ENCODE measurements at regions not wholly inside any gene's neighbourhood (a gene's known extent, or its start where the extent isn't known, plus 50 kb on each side); places are given as distances from the start of the nearest gene placed in this dataset.

DNA sequence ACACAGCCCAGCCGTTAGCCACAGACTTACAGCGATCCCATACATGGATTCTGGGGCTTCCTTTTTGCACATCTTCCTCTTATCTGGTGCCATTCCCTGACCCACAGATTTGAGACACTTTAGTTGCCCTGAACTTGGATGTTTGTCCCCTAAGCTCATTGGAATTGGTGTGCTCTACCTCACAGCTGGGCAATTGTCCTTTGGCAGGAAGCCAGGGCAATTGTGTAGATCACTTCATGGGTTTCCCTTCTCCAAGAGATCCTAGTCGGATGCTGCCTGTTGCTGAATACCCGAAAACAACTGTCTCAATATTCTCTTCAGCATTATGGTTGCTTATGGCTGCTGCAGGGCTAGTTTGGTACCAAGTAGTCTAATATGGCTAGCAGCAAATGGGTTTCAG, 470.7 kb upstream of the MKI67 start:
- DNase-seq: no peak

GRCh38 chr10:128599030-128599429, 472.8 kb upstream of the MKI67 start:
- no peak for DNase-seq

DNA sequence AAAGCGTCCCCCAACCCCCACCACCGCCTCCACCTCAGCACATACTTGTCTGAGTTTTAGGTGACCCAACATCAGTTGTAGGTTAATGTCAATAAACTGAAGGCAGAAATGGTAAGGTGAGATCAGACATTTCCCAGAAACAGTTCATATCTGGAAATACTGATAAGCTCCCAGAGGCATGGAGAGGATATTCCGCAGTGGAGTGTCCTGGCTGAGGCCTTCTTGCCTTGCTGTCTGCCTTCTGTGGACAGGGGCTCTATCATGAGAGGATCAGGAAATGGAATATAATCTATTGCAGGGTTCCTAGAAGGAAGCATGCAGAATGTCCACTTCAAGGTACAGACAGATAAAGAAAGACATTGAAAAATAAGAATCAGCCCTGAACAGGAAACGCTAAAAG, 473.3 kb upstream of the MKI67 start:
- DNase-seq: no peak

DNA sequence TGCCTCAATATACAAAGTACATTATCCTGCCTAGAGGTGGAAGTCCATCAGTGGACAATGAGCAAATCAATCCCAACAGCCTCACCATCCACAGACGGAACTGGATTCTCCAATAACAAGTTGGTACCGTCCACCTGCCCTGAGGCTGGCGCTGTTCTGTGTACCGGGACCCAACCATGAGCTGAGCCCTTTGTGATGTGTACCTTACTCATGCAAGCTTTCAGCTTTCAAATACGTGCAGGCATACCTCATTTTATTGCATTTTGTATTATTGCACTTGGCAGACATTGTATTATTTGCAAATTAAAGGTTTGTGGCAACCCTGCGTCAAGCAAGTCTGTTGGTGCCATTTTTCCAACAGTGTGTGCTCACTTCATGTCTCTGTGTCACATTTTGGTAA, 476.0 kb upstream of the MKI67 start:
- no peak for DNase-seq

DNA sequence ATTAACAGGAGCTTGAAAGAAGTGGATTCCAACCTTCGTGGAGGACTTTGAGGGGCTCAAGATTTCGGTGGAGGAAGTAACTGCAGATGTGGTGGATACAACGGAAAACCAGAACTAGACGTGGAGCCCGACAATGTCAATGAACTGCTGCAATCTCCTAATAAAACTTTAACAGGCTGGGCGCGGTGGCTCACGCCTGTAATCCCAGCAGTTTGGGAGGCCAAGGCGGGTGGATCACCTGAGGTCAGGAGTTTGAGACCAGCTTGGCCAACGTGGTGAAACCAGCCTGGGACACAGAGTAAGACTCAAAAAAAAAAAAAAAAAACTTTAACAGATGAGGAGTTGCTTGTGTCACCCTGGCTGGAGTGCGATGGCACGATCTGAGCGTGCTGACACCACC, 477.8 kb upstream of the MKI67 start:
- DNase-seq: no peak

GRCh38 chr10:128605180-128605579, 479.0 kb upstream of the MKI67 start:
- DNase-seq: no peak

GRCh38 chr10:128606055-128606454, 479.8 kb upstream of the MKI67 start:
- DNase-seq: no peak

DNA sequence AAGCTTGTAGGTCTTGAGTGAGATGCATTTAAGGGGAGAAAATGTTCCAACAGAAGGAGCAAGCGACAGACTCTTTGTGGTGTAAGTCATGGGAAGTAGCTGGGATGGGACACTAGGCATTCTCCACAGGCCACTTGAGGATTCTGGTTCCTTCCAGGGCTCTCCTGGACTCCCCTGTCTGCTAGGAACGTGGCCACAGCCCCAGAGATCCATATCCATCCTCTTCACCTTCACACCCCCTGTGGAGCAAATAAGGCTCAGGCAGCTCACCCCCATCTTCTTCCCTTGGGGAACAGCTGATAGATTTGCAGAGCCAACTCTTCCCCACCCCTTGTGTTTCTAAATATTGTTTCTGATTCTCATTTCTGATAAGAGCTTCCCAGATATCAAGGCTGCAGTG, 482.6 kb upstream of the MKI67 start:
- DNase-seq: no peak

DNA sequence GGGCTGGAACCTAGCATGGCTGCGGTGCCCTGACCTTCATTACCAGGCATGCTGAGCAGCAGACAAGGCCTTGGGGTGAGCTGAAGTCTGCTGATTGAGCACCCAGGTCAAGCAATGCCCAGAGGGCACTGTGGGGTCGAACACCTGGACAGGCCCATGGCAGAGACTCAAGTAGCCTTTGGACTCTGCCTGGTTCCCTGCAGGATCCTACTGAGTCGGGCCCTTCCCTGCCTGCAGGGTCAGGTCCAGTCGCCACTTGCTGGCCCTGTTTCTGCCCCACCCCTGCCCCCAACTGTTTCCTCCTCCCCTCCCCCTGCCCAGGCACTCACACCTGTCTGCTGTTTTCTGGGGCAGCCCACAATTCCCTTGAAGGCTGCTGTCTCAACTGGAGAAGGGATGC, 483.2 kb upstream of the MKI67 start:
- DNase-seq: no peak

- DNase-seq: no peak
These were observed 483.9 kb upstream of the MKI67 start for GRCh38 chr10:128610113-128610512.

- DNase-seq: no peak
These were observed 486.0 kb upstream of the MKI67 start for GRCh38 chr10:128612195-128612594.

DNA sequence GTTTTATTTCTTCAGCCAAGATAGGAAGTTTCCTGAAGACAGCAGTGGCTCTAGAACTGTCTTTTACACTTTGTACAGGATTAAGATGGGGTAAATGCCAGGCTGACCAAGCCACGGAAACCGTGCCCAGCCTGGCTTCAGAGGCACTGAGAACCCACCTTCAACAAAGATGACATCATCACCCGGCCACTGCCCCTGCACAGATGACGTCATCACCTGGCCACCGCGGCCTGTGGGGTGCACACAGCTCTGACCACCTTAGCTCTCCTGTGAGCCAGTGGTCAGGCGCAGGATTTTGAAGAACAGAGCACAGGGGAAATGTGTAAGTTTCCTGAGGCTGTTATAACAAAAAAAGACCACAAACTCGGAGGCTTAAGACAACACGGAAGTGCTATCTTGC, 486.4 kb upstream of the MKI67 start:
- DNase-seq: no peak

GRCh38 chr10:128614016-128614605, 487.9 kb upstream of the MKI67 start:
- DNase-seq: no peak

GRCh38 chr10:128614802-128615553, 488.8 kb upstream of the MKI67 start:
- no peak for DNase-seq

DNA sequence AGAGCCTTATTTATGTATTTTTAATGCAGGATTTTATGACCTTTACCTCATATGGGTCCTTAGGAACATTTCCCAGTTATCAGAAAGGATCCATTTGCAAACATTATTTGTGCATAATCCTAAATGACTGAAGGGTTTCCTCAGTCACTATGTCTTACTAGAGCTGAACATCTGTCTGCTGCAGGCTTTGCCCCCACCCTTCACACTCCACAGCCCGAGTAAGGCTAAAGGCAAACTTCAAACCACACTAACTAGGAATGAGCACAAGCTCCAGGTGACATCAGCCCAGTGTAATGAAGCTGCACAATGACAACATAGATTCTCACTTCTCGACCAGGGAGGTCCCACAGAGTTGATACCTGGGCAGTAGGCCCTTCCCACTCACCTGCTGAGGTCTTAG, 491.3 kb upstream of the MKI67 start:
- DNase-seq: no peak

DNA sequence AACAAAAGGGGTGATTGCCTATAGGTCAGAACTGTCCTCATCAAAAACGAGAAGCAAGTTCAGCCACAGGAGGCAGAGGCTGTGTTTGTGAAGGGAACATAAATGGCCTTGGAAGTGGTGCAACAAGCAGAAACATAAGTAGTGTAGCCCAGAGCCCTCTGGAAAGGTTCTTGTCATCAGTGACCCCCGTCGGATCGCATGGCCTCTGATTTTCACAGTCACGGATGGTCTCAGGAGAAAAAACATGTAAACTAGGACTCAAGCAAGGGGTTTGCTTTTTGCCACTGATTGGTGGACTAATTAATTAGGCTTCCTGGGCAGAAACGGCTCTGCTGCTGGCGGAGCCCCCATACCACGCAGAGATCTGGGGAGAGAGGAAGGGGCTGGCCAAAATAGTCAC, 496.5 kb upstream of the MKI67 start:
- DNase-seq: no peak

DNA sequence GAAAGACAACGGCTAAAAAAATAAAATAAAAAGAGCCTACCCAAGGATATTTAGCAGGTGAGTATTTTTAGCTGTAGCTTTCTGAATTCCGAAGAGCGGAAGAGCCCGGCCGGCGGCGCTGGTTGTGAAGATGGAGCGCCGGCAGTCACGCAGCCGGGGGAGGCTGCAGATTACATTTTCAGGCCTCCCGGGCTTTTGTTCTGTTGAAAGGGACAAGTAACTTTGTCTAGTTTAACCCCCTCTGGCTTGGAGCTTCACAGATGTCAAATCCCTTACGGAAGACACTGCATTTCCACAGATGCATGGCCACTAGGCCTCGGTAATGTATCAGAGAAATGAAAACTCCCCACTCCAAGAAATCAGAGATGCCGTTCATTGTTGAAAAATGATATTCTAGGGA, 497.6 kb upstream of the MKI67 start:
- no peak for DNase-seq

DNA sequence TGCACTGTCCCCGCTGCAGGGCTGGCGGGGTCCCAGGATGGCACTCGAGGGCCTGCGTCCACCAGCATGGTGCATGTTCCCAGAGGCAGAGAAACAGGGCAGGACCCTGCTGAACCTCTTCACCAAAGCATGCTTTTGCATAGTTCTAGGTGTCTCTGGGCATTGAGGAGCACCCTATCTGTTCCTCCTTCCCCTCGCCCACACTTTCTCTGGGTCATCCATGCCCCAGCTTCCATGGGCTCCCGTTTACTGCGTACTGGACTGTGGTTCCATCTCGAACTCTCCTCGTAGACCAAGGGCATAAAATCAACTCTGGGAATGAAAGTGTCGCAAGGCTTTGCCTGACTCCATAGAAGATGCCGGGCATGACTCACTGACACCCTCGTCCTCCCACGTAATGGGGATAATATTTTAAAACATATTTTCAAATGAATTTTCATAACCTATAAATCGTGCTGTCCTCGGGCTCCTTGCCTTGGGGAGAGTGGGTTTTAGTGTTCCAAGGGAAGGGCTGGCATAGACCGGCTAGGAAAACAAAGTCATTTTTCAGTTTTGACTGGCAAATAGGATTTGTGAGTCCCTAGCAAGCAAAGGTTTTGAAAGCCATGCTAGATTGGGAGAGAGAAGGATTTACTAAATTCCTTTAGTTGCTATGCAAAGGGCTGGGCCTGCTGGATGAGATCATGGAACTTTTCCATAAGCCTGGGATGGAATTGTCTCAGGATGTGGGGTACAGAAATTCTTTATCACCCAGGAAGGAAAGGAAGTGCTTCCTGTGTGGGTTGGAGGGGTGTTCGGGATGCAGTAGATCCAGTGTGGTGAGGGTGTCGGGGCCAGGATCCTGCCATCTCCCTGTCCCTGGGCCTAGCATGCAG, 498.7 kb upstream of the MKI67 start:
- no peak for DNase-seq

DNA sequence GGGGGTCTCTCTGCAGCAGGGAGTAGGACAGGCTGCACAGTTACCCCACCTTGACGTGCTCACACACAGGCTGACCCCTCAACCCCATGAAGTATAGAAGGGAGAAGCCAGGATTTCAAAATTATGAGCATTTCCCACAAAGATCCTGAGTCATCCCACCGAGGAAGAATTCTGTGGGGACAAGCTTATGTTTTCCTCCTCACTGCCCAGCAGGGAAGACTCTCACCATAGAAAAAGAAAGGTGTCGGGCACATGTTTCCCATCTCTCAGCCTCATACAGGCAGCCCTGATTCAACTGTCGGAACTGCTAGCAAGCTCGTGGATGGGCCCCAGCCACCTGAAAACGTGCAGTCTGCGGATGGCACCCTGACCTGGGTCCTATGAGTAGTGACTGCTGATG, 499.7 kb upstream of the MKI67 start:
- no peak for DNase-seq

DNA sequence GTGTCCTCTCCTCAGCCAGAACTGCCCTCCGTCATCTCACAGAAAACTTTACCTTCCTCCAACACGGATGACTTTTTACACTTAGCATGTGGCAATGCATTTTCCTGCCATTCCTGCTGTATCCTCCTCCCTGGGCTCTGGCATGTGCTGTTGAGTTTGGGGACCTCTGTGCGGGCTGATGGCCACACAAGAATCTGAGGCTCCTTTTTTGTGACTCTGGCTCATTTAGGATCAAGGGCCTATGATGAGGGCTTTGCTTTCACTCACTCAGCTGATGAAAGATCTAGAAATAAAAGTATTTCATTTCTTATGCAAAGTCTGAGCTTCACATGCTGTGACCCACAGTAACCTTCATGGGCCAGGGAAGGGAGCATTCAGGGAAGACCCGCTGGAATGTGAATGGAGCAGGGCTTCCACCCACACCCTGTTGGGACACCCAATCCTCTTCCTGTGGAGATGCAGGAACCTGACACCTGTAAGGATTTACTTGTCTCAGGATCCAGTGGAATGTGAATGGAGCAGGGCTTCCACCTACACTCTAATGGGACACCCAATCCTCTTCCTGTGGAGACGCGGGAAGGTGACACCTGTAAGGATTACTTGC, 500.3 kb upstream of the MKI67 start:
- no peak for DNase-seq

GRCh38 chr10:128627811-128628210, 501.6 kb upstream of the MKI67 start:
- no peak for DNase-seq

DNA sequence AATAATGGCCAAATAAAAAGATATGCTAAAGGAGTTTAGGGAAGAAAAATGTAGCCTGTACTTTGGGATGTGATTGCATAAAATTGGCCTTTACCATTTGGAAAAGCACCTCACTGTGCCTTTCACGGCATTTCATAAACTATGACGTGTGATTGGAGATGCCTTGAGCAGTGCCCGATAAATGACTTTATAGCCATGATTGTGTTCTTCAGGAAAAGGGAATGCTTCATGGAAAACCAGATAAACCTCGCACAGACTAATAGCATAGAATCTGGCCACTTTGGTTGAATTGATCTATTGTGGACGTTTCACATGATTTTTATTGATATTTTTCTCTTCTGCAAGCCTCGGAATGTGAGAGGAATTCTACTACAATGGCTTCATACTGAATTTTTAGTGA, 502.0 kb upstream of the MKI67 start:
- no peak for DNase-seq

Measured in GDM1 (cell line).